Upper lobe of left lung (tissue), 6 donors: ENCODE measurements at regions not wholly inside any gene's neighbourhood (a gene's known extent, or its start where the extent isn't known, plus 50 kb on each side); places are given as distances from the start of the nearest gene placed in this dataset.

ENCODE experiments used
- ATAC-seq, 2 donors: fragments of 200-7000 bp; cut with Tn5 transposase; one replicate each; pipeline ENCODE4 v1.9.1; 2022; ENCODE audit warnings: mild to moderate bottlenecking in 2 of 2, moderate library complexity in 2 of 2; ENCODE audit not compliant: low FRiP score in 2 of 2
- DNase-seq, 2 donors: peaks; one replicate each; pipeline ENCODE4 v3.0.0-alpha.2; 2019 to 2020
- H3K27ac ChIP-seq, 4 donors: fragments of 200-600 bp; sonication (generic); one replicate each; pipeline ENCODE4 v1.5.1; 2016 to 2019
- H3K27me3 ChIP-seq, 4 donors: fragments of 200-600 bp; sonication (generic); one replicate each; pipeline ENCODE4 v1.5.1; 2017 to 2019
- H3K36me3 ChIP-seq, 4 donors: fragments of 200-600 bp; sonication (generic); one replicate each; pipeline ENCODE4 v1.5.1; 2016 to 2019
- H3K4me1 ChIP-seq, 4 donors: fragments of 200-600 bp; sonication (generic); one replicate each; pipeline ENCODE4 v1.5.1; 2018 to 2019
- H3K4me3 ChIP-seq, 4 donors: fragments of 200-600 bp; sonication (generic); one replicate each; pipeline ENCODE4 v1.5.1; 2017 to 2019; ENCODE audit warnings: mild to moderate bottlenecking in 2 of 4, moderate library complexity in 1 of 4
- H3K9me3 ChIP-seq, 4 donors: fragments of 200-600 bp; sonication (generic); one replicate each; pipeline ENCODE4 v1.5.1; 2018 to 2019
- EP300 ChIP-seq, 4 donors: sonication (generic); formaldehyde crosslinking; IDR thresholded peaks; one replicate each; pipeline ENCODE4 v1.5.1; 2017; ENCODE audit warnings: antibody characterized with exemption in 4 of 4, control low read depth in 2 of 4
- POLR2A ChIP-seq, 4 donors: fragments of 450-650 bp; IDR thresholded peaks; one replicate each; pipeline ENCODE4 v1.5.1; 2016 to 2017; ENCODE audit warnings: antibody characterized with exemption in 4 of 4, mild to moderate bottlenecking in 2 of 4
- POLR2AphosphoS5 ChIP-seq, 2 donors: sonication (generic); formaldehyde crosslinking; IDR thresholded peaks; one replicate each; pipeline ENCODE4 v1.5.1; 2017; ENCODE audit warnings: antibody characterized with exemption in 2 of 2
- WGBS, 2 donors: methylation state at CpG; one replicate each; pipeline ENCODE4 v1.1.5; 2017 to 2018; 5-methylcytosine and 5-hydroxymethylcytosine counted together
- TF ChIP-seq, protein P1 (sequence below), 6 experiments: fragments of 450-650 bp in 4 of 6; fragments of 200-600 bp in 2 of 6; sonication (generic) in 2 of 6; IDR thresholded peaks; one replicate each; pipeline ENCODE4 v1.5.1; 2016 to 2019; ENCODE audit warnings: antibody characterized with exemption in 6 of 6
- donor health status: DM: no; HTN: no; CAD: no; lungs with moderate emphysema.
- donor health status: DM: no; HTN: yes; CAD: no; lungs with severe emphysema.

GRCh38 chr2:154603682-154604081 is 94.8 kb upstream of the KCNJ3 start:
- Histone ChIP-seq H3K27me3 (no peaks in the 10 kb centered on the region), H3K4me1 (no peaks in the 10 kb centered on the region), H3K36me3 (no peaks in the 10 kb centered on the region), H3K27ac (no peak overlapping the region), H3K4me3 (no peak overlapping the region), H3K9me3 (no peaks in the 10 kb centered on the region)
- TF ChIP-seq EP300 (IDR thresholded peaks at IDR 0.05) (no peak), POLR2A (IDR thresholded peaks at IDR 0.05) (no peak), POLR2AphosphoS5 (IDR thresholded peaks at IDR 0.05) (no peak)
- TF ChIP-seq, protein P1, sequence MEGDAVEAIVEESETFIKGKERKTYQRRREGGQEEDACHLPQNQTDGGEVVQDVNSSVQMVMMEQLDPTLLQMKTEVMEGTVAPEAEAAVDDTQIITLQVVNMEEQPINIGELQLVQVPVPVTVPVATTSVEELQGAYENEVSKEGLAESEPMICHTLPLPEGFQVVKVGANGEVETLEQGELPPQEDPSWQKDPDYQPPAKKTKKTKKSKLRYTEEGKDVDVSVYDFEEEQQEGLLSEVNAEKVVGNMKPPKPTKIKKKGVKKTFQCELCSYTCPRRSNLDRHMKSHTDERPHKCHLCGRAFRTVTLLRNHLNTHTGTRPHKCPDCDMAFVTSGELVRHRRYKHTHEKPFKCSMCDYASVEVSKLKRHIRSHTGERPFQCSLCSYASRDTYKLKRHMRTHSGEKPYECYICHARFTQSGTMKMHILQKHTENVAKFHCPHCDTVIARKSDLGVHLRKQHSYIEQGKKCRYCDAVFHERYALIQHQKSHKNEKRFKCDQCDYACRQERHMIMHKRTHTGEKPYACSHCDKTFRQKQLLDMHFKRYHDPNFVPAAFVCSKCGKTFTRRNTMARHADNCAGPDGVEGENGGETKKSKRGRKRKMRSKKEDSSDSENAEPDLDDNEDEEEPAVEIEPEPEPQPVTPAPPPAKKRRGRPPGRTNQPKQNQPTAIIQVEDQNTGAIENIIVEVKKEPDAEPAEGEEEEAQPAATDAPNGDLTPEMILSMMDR (IDR thresholded peaks at IDR 0.05) = no peak
- ATAC-seq = no peak
- DNase-seq = no peak

- Histone ChIP-seq H3K27ac (no peak overlapping the region), H3K9me3 (no peaks in the 10 kb centered on the region), H3K4me1 (no peaks in the 10 kb centered on the region), H3K36me3 (no peaks in the 10 kb centered on the region), H3K4me3 (no peak overlapping the region), H3K27me3 (no peaks in the 10 kb centered on the region)
- TF ChIP-seq POLR2A (IDR thresholded peaks at IDR 0.05) = no peak
- TF ChIP-seq, protein P1 (IDR thresholded peaks at IDR 0.05) = no peak
- no peak for ATAC-seq
- DNase-seq = no peak
Observed at GRCh38 chr2:154608438-154608837, 90.1 kb upstream of the KCNJ3 start.

GRCh38 chr2:154614906-154615305 is 83.6 kb upstream of the KCNJ3 start:
- Histone ChIP-seq H3K9me3 (no peaks in the 10 kb centered on the region), H3K27ac (no peak overlapping the region), H3K36me3 (no peaks in the 10 kb centered on the region), H3K4me1 (no peaks in the 10 kb centered on the region), H3K27me3 (no peaks in the 10 kb centered on the region), H3K4me3 (no peak overlapping the region)
- no peak for DNase-seq
- no peak for TF ChIP-seq EP300 (IDR thresholded peaks at IDR 0.05)
- no peak for TF ChIP-seq POLR2AphosphoS5 (IDR thresholded peaks at IDR 0.05)
- TF ChIP-seq POLR2A (IDR thresholded peaks at IDR 0.05) = no peak
- TF ChIP-seq, protein P1 (IDR thresholded peaks at IDR 0.05) = no peak
- no peak for ATAC-seq

GRCh38 chr2:154616659-154617058 is 81.8 kb upstream of the KCNJ3 start:
- H3K4me3 ChIP-seq = no peak overlapping the region
- ATAC-seq = no peak
- no peaks in the 10 kb centered on the region for H3K4me1 ChIP-seq
- 87 to 90% methylated on average over 15 of the region's 15 CpGs for WGBS, 2 donors
- TF ChIP-seq POLR2AphosphoS5 (IDR thresholded peaks at IDR 0.05) = no peak
- TF ChIP-seq, protein P1 (IDR thresholded peaks at IDR 0.05) = no peak
- H3K9me3 ChIP-seq = no peaks in the 10 kb centered on the region
- H3K27ac ChIP-seq = no peak overlapping the region
- no peaks in the 10 kb centered on the region for H3K36me3 ChIP-seq
- DNase-seq = no peak
- H3K27me3 ChIP-seq = no peaks in the 10 kb centered on the region

DNA sequence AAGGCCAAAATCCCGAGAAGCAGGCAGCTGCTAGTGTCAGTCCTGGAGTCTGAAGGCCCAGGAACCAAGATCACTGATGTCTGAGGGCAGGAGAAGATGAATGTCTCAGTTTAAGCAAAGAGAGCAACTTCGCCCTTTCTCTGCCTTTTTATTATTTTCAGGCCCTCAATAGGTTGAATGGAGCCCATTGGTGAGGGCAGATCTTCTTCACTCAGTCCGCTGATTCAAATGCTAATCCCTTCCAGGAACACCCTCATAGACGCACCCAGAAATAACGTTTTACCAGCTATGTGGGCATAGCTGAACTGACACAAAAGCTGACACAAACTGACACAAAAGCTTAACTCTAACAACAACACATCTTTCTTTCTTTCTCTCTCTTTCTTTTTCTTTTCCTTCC is 78.0 kb upstream of the KCNJ3 start:
- WGBS, 2 donors = 80 to 86% methylated on average over 5 of the region's 5 CpGs
- no peaks in the 10 kb centered on the region for H3K4me1 ChIP-seq
- no peaks in the 10 kb centered on the region for H3K36me3 ChIP-seq
- H3K9me3 ChIP-seq = no peaks in the 10 kb centered on the region
- TF ChIP-seq EP300 (IDR thresholded peaks at IDR 0.05) = no peak
- TF ChIP-seq, protein P1 (IDR thresholded peaks at IDR 0.05) = no peak
- TF ChIP-seq POLR2AphosphoS5 (IDR thresholded peaks at IDR 0.05) = no peak
- TF ChIP-seq POLR2A (IDR thresholded peaks at IDR 0.05) = no peak
- DNase-seq = no peak
- H3K27ac ChIP-seq = no peak overlapping the region
- H3K27me3 ChIP-seq = no peaks in the 10 kb centered on the region
- no peak overlapping the region for H3K4me3 ChIP-seq
- no peak for ATAC-seq
